ENCODE measurements at regions not wholly inside any gene's neighbourhood (a gene's known extent, or its start where the extent isn't known, plus 50 kb on each side); places are given as distances from the start of the nearest gene placed in this dataset.

DNA sequence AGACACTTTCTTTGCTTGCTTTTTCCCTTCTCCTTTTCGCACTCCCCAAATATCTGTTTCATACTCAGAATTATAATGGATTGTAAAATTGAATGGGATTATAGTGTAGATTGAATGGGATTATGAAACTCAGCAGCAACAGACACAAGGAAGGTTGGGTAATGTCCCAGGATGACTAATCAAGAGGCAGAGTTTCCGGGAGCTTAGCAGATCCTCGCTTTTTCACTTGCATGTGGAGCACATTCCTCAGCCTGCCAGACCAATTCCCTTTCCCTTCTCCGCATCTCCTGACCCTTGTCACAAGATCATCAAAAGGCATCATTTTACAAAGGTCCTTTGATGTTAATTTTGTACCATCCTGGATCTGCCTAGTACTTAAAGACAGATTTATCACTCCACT, 55.1 kb upstream of the SLC1A1 start:
- no peak for DNase-seq

DNA sequence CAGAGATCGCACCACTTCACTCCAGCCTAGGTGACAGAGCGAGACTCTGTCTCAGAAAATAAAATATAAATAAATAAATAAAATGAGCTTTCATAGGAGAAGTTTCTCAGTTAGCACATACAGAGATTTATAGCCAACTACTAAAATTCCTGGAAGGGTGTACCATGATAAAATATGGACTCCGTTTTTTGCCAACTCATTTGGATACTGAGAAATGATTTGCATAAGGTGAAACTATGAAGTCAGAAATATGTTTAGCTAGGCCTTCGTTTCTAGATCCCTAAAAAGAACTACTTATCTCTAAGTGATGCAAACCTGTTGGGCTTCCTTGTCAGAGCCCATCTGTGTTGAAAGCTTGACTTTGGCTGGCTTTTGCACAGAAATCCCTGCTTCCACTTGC, 56.9 kb upstream of the SLC1A1 start:
- DNase-seq = no peak

DNA sequence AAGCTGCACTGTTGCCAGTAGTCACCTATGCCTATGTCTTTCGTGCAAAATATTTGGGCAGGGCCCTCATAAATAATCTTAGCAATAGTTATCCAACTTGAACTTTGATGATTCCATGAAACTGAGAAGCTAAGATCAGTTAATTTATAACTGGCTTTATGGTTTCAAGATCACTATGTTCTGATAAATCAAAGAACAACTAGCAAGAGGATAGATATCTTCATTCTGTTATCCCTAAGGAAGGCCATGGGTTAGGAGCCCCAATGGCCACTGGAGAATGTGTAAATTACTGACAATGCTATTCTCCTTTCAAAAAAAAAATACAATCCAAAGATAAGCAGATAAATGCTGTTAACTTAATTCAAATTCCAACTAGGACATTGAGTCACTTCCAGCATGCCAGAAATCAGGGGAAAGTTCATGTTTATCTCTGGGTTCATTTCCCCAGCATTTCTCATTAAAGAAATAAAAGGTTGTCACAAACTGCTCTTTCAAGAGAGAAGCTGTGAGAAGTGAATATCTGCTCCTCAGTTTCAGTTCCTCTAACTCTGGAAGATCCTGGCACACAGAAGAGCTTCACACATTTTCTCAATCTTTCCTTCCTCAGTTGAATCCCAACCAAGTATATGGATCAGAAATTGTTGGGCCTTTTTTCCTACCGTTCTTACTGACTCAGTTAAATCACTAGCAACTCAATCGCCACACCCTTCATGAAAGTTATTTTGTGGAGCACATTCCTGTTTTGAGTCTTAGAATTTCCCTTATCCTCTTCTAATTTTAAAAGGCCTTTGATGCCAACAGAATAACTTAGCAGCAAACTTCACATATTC, 59.6 kb upstream of the SLC1A1 start:
- no peak for DNase-seq

DNA sequence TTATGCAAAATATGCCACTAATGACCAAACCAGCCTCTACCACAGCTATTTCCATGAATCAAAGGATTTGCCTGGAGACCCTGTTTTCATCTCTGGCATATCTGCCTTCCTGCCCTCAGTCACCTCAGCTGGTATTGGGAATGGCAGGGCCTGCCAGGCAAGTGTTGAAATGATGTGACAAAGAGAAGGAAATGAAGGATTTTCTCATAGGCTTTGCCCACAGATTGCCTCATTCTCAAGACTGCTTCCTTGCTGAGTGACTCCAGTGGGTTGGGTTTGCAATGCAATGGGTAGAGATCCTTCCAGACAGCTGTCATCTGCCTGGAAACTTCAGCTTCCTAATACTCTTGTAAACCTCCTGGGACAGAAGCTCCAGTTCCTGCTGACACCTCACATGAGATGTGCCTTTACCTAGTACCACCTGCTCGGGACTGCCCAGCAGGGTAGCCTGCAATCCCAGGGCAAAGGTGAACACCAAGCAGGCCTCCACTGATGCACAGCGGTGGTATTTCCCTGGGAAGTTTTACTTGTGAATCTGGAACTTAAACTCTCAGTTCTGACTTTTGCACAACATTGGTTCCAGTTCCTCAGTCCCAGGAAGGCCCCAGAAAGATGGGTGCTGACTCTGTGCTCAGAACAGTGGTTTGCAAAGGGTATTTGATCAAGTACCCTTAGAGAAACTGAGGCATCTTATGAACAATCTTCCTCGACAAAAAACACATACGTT, 64.8 kb upstream of the SLC1A1 start:
- no peak for DNase-seq

DNA sequence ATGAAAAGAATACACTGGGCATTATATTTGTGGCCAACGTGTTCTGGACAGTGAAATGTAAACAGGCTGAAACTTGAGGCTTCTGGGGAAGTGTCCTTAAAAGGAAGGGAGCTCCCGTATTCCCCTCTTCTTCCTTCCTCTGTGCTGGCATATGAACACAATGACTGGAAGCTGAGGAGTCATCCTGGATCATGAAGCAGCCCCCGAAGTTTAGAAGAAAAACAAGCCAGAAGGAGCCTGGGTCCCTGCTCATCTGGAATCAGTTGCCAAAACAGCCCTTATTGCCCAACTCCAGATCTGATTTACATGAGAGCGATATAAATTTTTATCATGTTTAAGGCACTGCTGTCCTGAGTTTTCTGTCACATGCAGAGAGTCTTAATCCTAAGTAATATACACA, 65.4 kb upstream of the SLC1A1 start:
- no peak for DNase-seq

DNA sequence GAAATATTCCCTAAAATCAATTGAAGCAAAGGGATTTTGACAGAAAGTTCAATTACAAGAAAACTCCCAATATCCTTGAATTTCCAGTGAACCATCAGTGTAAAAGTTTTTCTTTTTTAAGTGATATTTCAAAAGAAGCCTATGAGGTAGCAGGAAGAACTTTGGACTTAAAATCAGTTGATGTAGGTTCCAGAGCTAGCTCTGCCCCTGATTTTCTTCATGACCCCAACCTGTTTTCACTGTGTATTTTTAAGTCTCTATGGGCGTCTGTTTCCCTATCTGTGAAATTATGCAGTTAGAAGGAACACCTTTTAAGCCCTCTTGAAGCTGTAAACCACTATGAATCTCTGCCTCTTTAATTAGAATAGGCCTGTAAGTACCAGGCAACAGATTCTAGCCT, 66.2 kb upstream of the SLC1A1 start:
- no peak for DNase-seq

DNA sequence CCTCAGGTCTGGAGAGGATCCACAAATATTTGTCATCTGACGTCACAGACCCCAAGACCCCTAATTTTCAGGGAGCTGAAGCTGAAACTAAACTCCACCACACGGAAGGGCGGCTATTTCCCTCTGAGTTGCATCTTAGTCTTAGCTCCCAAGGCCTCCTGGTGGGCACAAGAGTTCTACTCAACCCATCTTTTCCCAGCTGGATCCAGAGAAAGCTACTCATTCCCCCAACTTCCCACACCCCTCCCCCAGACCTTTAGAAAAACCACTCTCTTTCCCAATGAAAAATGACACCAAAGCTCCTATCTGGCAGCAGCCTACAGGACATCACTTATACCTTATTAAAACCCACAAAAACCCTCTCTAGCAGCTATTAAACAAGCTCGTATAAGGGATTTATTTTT, 67.1 kb upstream of the SLC1A1 start:
- DNase-seq = no peak

DNA sequence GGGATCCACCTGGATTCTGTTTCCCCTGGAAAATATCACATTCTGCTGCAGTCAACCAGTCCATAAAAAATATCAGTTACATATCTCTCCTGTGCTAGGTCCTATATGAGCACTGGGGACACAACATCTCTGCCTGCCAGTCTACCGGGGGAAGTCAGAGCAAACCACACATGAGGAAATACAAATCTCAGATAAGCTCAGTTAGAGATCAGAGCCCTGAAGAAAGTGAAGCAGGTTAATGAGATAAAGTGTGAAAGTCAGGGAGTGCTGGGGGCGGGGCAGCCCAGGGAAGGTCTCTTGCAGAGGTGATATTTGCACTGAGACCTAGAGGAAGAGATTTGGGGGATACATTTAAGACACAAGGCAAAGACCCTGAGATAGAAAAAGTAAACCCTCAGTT, 67.8 kb upstream of the SLC1A1 start:
- peak; percentile 4 for DNase-seq

DNA sequence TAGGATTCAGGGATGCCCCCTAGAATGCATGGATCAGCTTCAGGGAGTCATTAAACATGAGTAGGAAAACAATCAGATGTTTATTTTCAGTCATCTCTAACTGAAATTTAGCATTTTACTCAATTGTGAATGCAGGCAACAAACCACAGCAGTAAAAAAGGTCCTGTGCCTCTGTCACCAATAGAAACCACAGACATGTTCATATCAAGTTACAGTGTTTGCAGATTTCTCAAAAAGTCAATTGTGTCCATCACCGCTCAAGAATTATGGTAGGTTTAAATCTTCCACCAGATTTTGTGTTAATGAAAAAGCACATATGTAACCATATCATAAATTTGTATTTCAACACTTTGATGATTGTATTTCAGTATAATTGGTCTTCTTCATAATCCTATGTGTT, 68.4 kb upstream of the SLC1A1 start:
- DNase-seq = no peak

DNA sequence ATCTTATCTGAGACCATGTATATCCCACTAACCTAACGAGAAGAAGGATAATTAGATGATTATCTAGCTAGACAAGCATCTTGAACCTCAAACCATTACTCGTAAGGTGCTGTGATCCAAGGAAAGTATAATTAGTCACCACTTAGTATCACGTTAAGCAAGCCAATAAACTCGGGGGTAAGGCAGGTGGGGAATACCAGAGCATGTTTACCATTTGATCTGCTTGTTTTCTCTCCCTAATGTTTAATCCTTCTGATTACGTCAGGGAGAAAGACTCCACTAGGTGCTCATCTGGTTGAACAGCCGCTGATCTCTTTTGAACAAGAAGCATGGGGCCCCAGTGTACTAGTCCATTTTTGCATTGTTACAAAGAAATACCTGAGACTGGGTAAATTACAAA, 69.9 kb upstream of the SLC1A1 start:
- no peak for DNase-seq

DNA sequence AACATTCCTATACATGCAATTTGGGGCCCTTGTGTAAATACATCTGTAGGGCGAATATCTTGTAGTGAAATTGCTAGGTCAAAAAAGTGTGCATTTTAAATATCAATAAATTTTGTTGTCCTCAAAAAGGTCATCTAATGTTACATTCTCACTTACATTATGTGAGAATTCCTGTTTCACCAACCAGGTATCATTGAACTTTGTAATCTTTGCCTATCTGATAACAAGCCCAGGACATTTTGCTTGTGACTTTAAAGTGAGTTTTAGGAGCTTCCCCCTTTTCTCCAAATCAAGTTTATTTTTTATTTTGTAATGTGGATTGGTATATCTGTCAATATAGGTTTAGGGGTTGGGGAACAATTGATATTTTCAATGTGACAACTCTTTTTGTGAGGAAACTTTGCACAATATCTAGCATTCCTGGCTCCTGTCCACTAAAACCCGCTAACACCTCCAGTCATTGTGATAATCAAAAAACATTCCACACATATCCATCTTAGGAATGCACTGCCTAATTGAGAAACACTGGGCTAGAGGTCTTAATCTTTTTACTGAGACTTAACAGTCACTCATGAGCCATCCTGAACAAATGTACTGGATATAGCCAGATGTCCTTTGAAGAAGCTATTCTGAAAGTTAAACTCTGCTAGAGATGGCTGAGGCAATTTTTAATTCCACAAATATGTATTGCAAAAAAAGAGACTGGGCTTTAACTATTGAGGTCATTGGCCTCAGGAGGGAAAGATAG, 72.5 kb upstream of the SLC1A1 start:
- no peak for DNase-seq

DNA sequence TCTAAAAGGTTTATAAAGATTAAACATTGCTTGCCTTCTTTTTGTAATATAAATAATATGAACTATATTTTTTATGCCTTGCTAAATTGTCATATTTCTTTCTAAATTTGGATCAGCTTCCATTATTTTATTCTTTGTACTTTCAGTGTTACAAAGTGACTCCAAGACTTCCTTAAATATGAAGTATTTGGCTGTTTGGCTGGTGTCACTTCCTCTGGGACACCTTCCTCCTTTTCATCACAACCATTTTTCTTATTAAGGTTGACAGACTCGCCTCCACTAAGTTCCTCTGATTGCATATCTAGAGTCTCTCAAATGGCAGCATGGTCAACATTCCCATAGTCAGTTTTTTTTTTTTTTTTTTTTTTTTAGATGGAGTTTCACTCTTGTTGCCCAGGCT, 73.8 kb upstream of the SLC1A1 start:
- no peak for DNase-seq

DNA sequence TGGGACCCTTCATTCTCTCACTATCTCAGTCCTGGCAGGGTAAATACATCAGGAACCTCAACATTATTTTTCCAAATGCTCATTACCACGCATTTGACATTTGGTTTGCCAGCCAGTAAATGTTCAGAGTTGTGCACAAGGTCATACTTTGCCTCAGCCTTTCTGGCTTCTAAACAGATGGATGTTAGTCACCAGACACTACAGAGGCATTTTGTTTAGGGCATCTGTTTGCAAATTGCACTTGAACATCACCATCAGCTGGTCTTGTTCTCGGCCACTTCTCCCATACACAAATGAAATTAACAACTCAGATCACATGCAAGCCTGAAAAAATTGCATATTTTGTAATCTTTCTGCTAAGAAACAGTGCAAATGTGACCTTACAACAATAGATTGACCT, 75.0 kb upstream of the SLC1A1 start:
- no peak for DNase-seq

DNA sequence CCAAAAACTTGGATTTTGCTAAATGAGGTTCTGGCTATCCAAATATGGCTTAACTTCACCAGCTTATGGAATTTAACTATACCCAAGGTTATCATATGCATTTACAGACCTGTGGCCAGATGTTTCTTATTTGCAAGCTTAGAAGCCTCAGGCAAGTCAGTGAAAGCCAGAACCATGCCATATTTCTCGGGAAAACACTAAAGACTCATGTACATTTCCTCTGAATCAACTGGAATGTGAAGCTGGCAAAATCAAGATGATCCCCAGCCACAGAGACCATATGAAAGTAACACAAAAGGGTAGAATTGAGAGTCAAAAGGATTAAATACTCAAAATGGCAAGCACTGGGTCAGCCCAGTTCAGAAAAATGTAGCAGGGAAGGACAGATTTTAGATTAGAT, 76.4 kb upstream of the SLC1A1 start:
- no peak for DNase-seq

DNA sequence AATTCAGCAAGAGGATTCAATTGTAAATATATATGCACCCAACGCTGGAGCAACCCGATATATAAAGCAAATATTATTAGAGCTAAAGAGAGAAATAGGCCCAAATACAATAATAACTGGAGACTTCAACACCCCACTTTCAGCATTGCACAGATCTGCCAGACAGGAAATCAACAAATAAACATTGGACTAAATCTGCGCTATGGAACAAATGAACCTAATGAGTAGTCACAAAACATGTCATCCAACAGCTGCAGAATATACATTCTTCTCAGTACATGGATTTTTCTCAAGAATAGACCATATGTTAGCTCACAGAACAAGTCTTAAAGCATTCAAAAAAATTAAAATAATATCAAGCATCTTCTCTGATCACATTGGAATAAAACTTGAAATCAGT, 86.1 kb upstream of the SLC1A1 start:
- DNase-seq = no peak

DNA sequence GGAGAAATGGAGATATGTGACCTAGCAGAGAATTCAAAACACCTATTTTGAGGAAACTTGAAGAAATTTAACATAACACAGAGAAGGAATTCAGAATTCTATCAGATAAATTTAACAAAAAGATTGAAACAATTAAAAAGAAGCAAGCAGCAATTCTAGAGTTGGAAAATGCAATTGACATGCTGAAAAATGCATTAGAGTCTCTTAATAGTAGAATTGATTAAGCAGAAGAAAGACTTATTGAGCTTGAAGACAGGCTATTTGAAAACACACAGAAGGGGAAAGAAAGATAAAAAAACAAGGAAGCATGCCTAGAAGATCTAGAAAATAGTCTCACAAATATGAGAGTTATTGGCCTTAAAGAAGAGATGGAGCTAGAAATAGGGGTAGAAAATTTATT, 87.8 kb upstream of the SLC1A1 start:
- no peak for DNase-seq

DNA sequence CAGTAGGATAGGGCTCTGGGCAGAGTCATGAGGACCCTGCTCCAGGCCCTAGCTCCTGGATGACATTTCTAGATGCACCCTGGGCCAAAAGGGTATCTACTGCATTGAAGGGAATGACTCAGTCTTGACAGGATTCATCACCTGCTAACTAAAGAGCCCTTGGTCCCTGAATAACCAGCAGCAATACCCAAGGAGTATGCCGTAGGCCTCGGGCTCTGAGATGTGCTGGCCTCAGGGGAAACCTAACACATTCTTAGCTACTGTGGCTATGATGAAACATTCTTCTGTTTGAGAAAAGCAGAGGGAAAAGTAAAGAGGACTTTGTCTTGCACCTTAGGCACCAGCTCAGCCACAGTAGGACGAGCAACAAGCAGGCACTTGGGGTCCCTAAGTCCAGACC, 89.5 kb upstream of the SLC1A1 start:
- no peak for DNase-seq

DNA sequence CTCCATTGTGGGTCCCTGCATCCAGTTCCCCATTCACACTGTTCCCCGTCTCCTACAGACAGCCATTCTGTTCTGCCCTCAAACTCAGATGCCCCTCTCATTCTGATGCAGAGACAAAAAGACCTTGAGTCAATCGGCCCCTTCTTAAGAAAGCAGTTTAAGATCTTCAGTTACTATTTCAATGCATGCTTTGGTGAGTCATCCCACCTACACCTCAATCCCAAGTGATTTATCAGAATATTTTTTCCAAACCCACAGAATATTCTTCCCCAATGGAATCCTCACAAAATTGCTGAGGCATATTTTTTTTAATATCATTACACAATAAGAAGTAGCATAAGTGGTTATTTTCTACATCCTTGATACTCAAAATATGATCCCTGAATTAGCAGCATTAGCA, 92.4 kb upstream of the SLC1A1 start:
- DNase-seq = no peak

DNA sequence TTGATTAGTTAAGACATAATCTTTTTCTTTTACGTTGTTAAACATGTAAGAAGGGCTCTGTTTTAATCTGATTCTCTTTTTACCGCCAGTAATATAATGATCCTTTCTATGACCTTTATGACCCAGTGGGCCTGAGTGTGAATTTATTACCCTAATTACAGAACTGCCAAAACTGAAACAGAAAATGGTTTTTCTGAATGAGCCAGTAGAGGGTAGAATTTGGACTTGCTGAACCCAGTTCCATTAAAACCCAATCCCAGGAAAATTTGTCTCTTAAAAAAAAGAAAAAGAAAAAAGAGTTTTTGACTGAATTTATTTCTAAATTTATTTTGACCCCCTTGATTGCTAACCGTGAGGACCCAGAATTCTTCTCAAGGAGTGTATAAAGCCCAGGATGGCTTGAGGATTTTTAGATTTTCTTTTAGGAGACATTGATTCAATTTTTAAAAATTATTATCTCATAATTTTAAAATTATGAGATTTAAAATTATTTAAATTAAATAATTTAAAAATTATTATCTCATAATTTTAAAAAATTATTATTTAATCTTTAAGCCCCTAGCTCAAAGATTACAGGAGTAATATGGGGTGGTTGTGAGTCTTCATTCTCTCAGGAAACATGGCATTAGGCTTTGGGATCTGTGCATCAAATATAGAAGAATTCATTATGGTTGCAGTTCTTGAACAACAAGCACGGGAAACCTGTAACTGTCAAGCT, 94.1 kb upstream of the GLIS3 start:
- DNase-seq = no peak

DNA sequence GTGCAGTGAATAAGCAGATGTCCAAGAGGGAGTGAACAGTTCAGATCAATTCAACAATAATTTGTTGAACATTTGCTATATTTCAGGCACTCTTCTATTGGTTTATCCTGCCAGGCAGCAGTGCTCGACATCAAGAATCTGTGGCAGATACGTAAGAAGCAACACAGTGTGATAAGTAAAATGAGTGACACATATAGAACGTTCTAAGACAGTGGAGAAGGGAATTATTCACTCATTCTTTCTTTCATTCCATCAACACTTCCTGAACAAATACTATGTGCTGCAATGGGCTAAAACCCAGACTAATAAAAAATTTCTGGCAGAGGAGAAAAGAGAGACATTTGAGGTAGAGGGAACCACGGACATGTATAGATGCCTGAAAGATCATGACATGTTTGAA, 89.9 kb upstream of the GLIS3 start:
- no peak for DNase-seq

DNA sequence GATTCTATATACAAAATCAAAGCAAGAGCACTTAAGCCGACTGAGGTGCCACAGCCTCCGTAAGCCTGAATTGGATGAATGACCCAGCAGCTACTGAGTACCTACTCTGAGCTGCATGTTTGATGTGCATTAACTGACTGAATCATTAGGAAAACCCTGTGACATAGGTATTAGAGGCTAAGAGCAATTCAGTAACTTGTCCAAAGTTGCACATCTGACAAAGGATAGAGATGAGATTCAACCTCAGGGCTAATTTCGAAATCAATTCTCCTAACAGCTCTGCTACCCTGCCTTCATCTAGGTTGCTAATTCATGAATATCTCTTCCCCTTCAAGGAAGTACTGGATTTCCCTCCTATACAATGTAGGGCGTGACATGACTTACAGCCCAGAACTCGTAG, 89.1 kb upstream of the GLIS3 start:
- DNase-seq = no peak

DNA sequence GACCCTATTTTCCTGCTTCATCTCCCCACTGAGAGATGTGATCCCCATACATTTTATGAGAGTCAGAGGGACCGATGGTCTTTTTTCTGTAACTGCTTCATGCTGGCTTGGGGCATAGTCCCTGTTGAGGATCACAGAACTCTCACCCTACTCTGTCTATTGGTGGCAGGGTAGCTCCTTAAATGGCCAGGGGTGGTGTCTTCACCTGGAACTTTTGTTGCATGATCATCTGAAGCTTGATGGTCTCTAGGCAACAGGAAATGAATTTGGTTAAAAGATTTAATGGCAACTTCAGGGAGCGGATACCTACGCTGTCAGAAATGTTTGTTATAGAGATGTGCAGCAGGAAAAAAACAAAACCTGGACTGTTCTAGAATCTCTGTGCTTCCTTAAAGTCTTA, 87.0 kb upstream of the GLIS3 start:
- no peak for DNase-seq

DNA sequence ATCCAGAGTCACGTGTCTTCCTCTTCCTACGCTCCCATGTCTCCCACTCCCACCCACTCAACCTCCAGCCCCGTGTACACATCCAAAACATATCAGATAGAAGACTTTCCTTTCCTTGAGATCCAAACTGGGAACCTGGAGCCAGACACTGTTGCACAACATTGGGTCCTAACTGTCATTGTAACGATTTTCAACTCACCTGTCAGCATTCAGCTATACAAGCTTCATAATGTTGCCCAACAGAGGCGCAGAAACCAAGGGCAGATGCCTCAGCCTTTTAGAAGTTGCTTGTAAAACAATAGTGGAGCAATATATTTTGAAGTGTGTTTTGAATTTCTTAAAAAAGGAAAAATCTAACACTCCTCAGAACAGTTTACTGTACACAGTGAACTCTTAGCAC, 84.9 kb upstream of the GLIS3 start:
- DNase-seq = no peak
